Dermis microvascular lymphatic vessel endothelial cell (primary cell): ENCODE measurements at regions not wholly inside any gene's neighbourhood (a gene's known extent, or its start where the extent isn't known, plus 50 kb on each side); places are given as distances from the start of the nearest gene placed in this dataset.
"Not testable (repeated sequence)": the region's sequence is repeated elsewhere in the genome, so short reads cannot be mapped to it uniquely, and the experiment has no call there.

Experiments
- DNase-seq, 2 donors: peaks; one replicate each; pipeline versions ENCODE4 v3.0.0 to v3.0.0-alpha.2; 2010; ENCODE audit warnings: low read depth in 2 of 2

- DNase-seq, result not testable (repeated sequence)
These were observed 54.0 kb upstream of the WWC2 start for GRCh38 chr4:183044924-183045640.

GRCh38 chr4:183038436-183038835 is 60.6 kb upstream of the WWC2 start:
- DNase-seq, result no peak

- no peak for DNase-seq
These were observed 63.2 kb upstream of the WWC2 start for GRCh38 chr4:183035726-183036415.

GRCh38 chr4:183035256-183035655 is 63.8 kb upstream of the WWC2 start:
- DNase-seq, result no peak

- no peak for DNase-seq
These were observed 68.2 kb upstream of the WWC2 start for GRCh38 chr4:183030823-183031222.

GRCh38 chr4:183030309-183030708 is 68.7 kb upstream of the WWC2 start:
- no peak for DNase-seq

- no peak for DNase-seq
These were observed 69.7 kb upstream of the WWC2 start for GRCh38 chr4:183029365-183029764.

GRCh38 chr4:183026701-183027100 is 72.4 kb upstream of the WWC2 start:
- DNase-seq, result no peak

- no peak for DNase-seq
These were observed 76.4 kb upstream of the WWC2 start for GRCh38 chr4:183022617-183023016.

GRCh38 chr4:183017962-183018361 is 81.1 kb upstream of the WWC2 start:
- DNase-seq, result no peak

GRCh38 chr4:183014361-183015084 is 84.5 kb upstream of the WWC2 start:
- no peak for DNase-seq

- no peak for DNase-seq
These were observed 85.4 kb upstream of the WWC2 start for GRCh38 chr4:183013730-183014002.

- DNase-seq, result no peak
These were observed 86.0 kb upstream of the WWC2 start for GRCh38 chr4:183012879-183013729.

GRCh38 chr4:183011213-183011907 is 87.7 kb upstream of the WWC2 start:
- DNase-seq, result no peak

GRCh38 chr4:183008492-183008891 is 90.6 kb upstream of the WWC2 start:
- no peak for DNase-seq

- not testable (repeated sequence) for DNase-seq
These were observed 87.2 kb upstream of the DCTD start for GRCh38 chr4:183004370-183004769.

GRCh38 chr4:182994171-182994570 is 77.0 kb upstream of the DCTD start:
- DNase-seq, result no peak

- peak in 1 of 2 donors; percentile 69 for DNase-seq
These were observed 61.1 kb upstream of the DCTD start for GRCh38 chr4:182978152-182978827.

- DNase-seq, result peak; percentile 97 to 98
These were observed 58.6 kb upstream of the DCTD start for GRCh38 chr4:182975806-182976205.

GRCh38 chr4:182973941-182974340 is 56.8 kb upstream of the DCTD start:
- no peak for DNase-seq

GRCh38 chr4:182973511-182973911 is 56.3 kb upstream of the DCTD start:
- DNase-seq, result peak; percentile 85 to 87
